Bronchial epithelial cell (primary cell): ENCODE measurements at regions not wholly inside any gene's neighbourhood (a gene's known extent, or its start where the extent isn't known, plus 50 kb on each side); places are given as distances from the start of the nearest gene placed in this dataset.

ENCODE experiments used
- DNase-seq: peaks from one replicate; pipeline ENCODE4 v3.0.0-alpha.2; 2010; ENCODE audit warnings: low read depth
- FAIRE-seq: peaks from 2 replicates; lab custom pipeline; 2011; peaks lifted over from hg19 to GRCh38; lab: Jason Lieb, UNC
- H3K27me3 ChIP-seq: 2 replicates; pipeline ENCODE4 v1.5.1; 2011; ENCODE audit warnings: low read length; ENCODE audit not compliant: control insufficient read depth, insufficient read depth
- H3K36me3 ChIP-seq: 2 replicates; pipeline ENCODE4 v1.5.1; 2011; ENCODE audit warnings: low read length; ENCODE audit not compliant: control insufficient read depth, insufficient read depth
- H3K4me3 ChIP-seq: 2 replicates; pipeline ENCODE4 v1.5.1; 2011; ENCODE audit warnings: mild to moderate bottlenecking, low read depth, low read length, control low read depth
- CTCF ChIP-seq: IDR thresholded peaks from 2 replicates; pipeline ENCODE4 v1.5.1; 2011; ENCODE audit warnings: mild to moderate bottlenecking, moderate library complexity, low read length, control low read depth, inconsistent platforms; ENCODE audit not compliant: insufficient read depth, severe bottlenecking

GRCh38 chr9:90469435-90469834 is 173.2 kb downstream of the DIRAS2 start:
- TF ChIP-seq CTCF = no peak
- DNase-seq (no peak), FAIRE-seq (no peak)

GRCh38 chr9:90469865-90470387 is 172.7 kb downstream of the DIRAS2 start:
- no peak for FAIRE-seq
- TF ChIP-seq CTCF = no peak
- Histone ChIP-seq H3K27me3 (no peaks in the 10 kb centered on the region), H3K4me3 (no peak overlapping the region), H3K36me3 (no peaks in the 10 kb centered on the region)
- DNase-seq = no peak

More at GRCh38 chr9:90469435-90469834, 173.2 kb downstream of the DIRAS2 start:
- Histone ChIP-seq H3K27me3 (no peaks in the 10 kb centered on the region), H3K36me3 (no peaks in the 10 kb centered on the region), H3K4me3 (no peak overlapping the region)

GRCh38 chr9:90476058-90476457 is 166.6 kb downstream of the DIRAS2 start:
- Histone ChIP-seq H3K27me3 (no peaks in the 10 kb centered on the region), H3K4me3 (no peak overlapping the region), H3K36me3 (no peaks in the 10 kb centered on the region)
- TF ChIP-seq CTCF = no peak
- DNase-seq = no peak
- no peak for FAIRE-seq

- no peak for FAIRE-seq
- no peaks in the 10 kb centered on the region for H3K36me3 ChIP-seq
These were observed 165.1 kb downstream of the DIRAS2 start for GRCh38 chr9:90477535-90477934.

GRCh38 chr9:90478821-90479220 is 163.8 kb downstream of the DIRAS2 start:
- no peak for TF ChIP-seq CTCF
- DNase-seq (no peak), FAIRE-seq (no peak)
- Histone ChIP-seq H3K27me3 (no peaks in the 10 kb centered on the region), H3K4me3 (no peak overlapping the region), H3K36me3 (no peaks in the 10 kb centered on the region)

More at GRCh38 chr9:90477535-90477934, 165.1 kb downstream of the DIRAS2 start:
- Histone ChIP-seq H3K27me3 (no peaks in the 10 kb centered on the region), H3K4me3 (no peak overlapping the region)
- no peak for DNase-seq
- TF ChIP-seq CTCF = no peak

GRCh38 chr9:90485028-90485427 is 157.6 kb downstream of the DIRAS2 start:
- DNase-seq (no peak), FAIRE-seq (no peak)
- Histone ChIP-seq H3K27me3 (no peaks in the 10 kb centered on the region), H3K36me3 (no peaks in the 10 kb centered on the region), H3K4me3 (no peak overlapping the region)
- TF ChIP-seq CTCF = no peak
